Trophoblast cell (in vitro differentiated cells and primary cell): ENCODE measurements at regions not wholly inside any gene's neighbourhood (a gene's known extent, or its start where the extent isn't known, plus 50 kb on each side); places are given as distances from the start of the nearest gene placed in this dataset.

Experiments used
- DNase-seq, 2 donors: peaks; one replicate each; pipeline ENCODE4 v3.0.0-alpha.2; 2016
- H2AFZ ChIP-seq: 2 replicates; pipeline ENCODE4 v1.6.1; 2013; ENCODE audit warnings: low read length, moderate library complexity, mild to moderate bottlenecking; ENCODE audit not compliant: insufficient read depth, poor library complexity
- H2AK5ac ChIP-seq: 2 replicates; pipeline ENCODE4 v1.6.1; 2013; ENCODE audit warnings: mild to moderate bottlenecking, low read length
- H2BK120ac ChIP-seq: 2 replicates; pipeline ENCODE4 v1.6.1; 2013; ENCODE audit warnings: low read length, mild to moderate bottlenecking, moderate library complexity; ENCODE audit not compliant: insufficient read depth, poor library complexity
- H2BK12ac ChIP-seq: 2 replicates; pipeline ENCODE4 v1.6.1; 2013; ENCODE audit warnings: mild to moderate bottlenecking, low read length, moderate library complexity
- H2BK5ac ChIP-seq: 2 replicates; pipeline ENCODE4 v1.6.1; 2013; ENCODE audit warnings: low read length, low read depth, moderate library complexity, mild to moderate bottlenecking; ENCODE audit not compliant: poor library complexity
- H3K14ac ChIP-seq: 2 replicates; pipeline ENCODE4 v1.6.1; 2013; ENCODE audit warnings: mild to moderate bottlenecking, low read length
- H3K18ac ChIP-seq: 2 replicates; pipeline ENCODE4 v1.6.1; 2013; ENCODE audit warnings: mild to moderate bottlenecking, low read length
- H3K23ac ChIP-seq: 2 replicates; pipeline ENCODE4 v1.6.1; 2013; ENCODE audit warnings: low read length
- H3K27ac ChIP-seq: 2 replicates; pipeline ENCODE4 v1.5.1; 2013; ENCODE audit warnings: low read depth, mild to moderate bottlenecking, inconsistent platforms, low read length, moderate library complexity
- H3K27me3 ChIP-seq: 2 replicates; pipeline ENCODE4 v1.6.1; 2013; ENCODE audit warnings: inconsistent platforms, mild to moderate bottlenecking, low read length, moderate library complexity; ENCODE audit not compliant: insufficient read depth
- H3K36me3 ChIP-seq, 2 experiments: 1 replicate in 1 of 2; 2 replicates in 1 of 2; pipeline ENCODE4 v1.6.1; 2013; ENCODE audit warnings: low read length in 2 of 2, mild to moderate bottlenecking in 2 of 2, moderate library complexity in 1 of 2; ENCODE audit not compliant: insufficient read depth in 2 of 2, control insufficient read depth in 1 of 2
- H3K4ac ChIP-seq: 2 replicates; pipeline ENCODE4 v1.6.1; 2013; ENCODE audit warnings: low read depth, mild to moderate bottlenecking, low read length, moderate library complexity
- H3K4me1 ChIP-seq, 2 experiments: 1 replicate in 1 of 2; 2 replicates in 1 of 2; pipeline ENCODE4 v1.6.1; 2013; ENCODE audit warnings: low read length in 2 of 2, mild to moderate bottlenecking in 2 of 2, moderate library complexity in 1 of 2; ENCODE audit not compliant: insufficient read depth in 2 of 2, control insufficient read depth in 1 of 2
- H3K4me2 ChIP-seq: 2 replicates; pipeline ENCODE4 v1.6.1; 2013; ENCODE audit warnings: inconsistent platforms, mild to moderate bottlenecking, low read length, moderate library complexity
- H3K4me3 ChIP-seq: 2 replicates; pipeline ENCODE4 v1.5.1; 2013; ENCODE audit warnings: mild to moderate bottlenecking, low read depth, low read length, inconsistent platforms
- H3K79me1 ChIP-seq: one replicate; pipeline ENCODE4 v1.6.1; 2013; ENCODE audit warnings: low read length
- H3K79me2 ChIP-seq: 2 replicates; pipeline ENCODE4 v1.6.1; 2013; ENCODE audit warnings: low read length, mild to moderate bottlenecking; ENCODE audit not compliant: control insufficient read depth, insufficient read depth, poor library complexity
- H3K9ac ChIP-seq: 2 replicates; pipeline ENCODE4 v1.6.1; 2013; ENCODE audit warnings: mild to moderate bottlenecking, low read length
- H3K9me3 ChIP-seq: 2 replicates; pipeline ENCODE4 v1.6.1; 2013; ENCODE audit warnings: low read depth, mild to moderate bottlenecking, control low read depth, inconsistent platforms, low read length; ENCODE audit not compliant: insufficient read depth
- H4K12ac ChIP-seq: 2 replicates; pipeline ENCODE4 v1.6.1; 2013; ENCODE audit warnings: low read depth, mild to moderate bottlenecking, low read length, moderate library complexity
- H4K8ac ChIP-seq: 2 replicates; pipeline ENCODE4 v1.6.1; 2013; ENCODE audit warnings: low read depth, mild to moderate bottlenecking, low read length, moderate library complexity
- H4K91ac ChIP-seq: one replicate; pipeline ENCODE4 v1.6.1; 2013; ENCODE audit warnings: low read depth, mild to moderate bottlenecking, low read length, moderate library complexity
- WGBS: extraction: QIAGEN DNeasy Blood & Tissue Kit; methylation state at CpG from one replicate; pipeline ENCODE4 v1.1.7; 2013; ENCODE audit warnings: missing lambda C conversion rate; ENCODE audit not compliant: insufficient read length, insufficient coverage; ENCODE audit errors: extremely low coverage; 5-methylcytosine and 5-hydroxymethylcytosine counted together

DNA sequence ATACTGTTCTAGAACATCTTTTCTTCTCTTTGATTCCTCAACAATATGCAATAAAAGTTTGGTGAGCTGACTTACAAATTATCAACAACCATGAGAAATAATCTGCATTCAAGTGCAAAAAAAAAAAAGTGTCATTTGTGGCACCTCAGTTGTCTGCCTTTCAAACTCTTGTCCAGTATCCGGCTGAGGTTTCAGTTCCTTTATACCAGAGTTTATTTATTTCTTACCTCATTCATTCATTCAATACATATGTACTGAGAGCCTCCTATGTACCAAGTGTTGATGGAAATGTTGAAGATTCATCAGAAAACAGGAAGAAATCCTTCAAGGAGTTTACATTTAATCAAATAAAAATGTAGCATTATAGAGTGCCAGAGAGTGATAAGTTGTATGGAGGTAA lies 484.1 kb downstream of the RMST start:
- DNase-seq = no peak
- Histone ChIP-seq H3K9me3 (no peaks in the 10 kb centered on the region), H3K9ac (no peak overlapping the region), H3K27ac (no peak overlapping the region), H3K18ac (no peak overlapping the region), H4K12ac (no peak overlapping the region), H3K4me1 (no peaks in the 10 kb centered on the region), H3K4me2 (no peak overlapping the region), H2BK120ac (no peak overlapping the region), H3K79me2 (no peaks in the 10 kb centered on the region), H2BK5ac (no peak overlapping the region), H3K23ac (no peak overlapping the region), H3K14ac (no peak overlapping the region), H4K91ac (no peak overlapping the region), H2AFZ (no peak overlapping the region), H4K8ac (no peak overlapping the region), H3K4me3 (no peak overlapping the region), H3K27me3 (no peaks in the 10 kb centered on the region), H2BK12ac (no peak overlapping the region), H3K4ac (no peak overlapping the region), H3K79me1 (no peaks in the 10 kb centered on the region), H2AK5ac (no peak overlapping the region), H3K36me3 (no peaks in the 10 kb centered on the region)
- WGBS = no CpG with 5 or more reads among the region's 1 CpG

- no peak overlapping the region for H2AFZ ChIP-seq
- H4K8ac ChIP-seq = no peak overlapping the region
- no peak overlapping the region for H3K4me2 ChIP-seq
- H3K18ac ChIP-seq = no peak overlapping the region
- no peaks in the 10 kb centered on the region for H3K27me3 ChIP-seq
- no peak overlapping the region for H2AK5ac ChIP-seq
- no peak for DNase-seq
- no peak overlapping the region for H3K4ac ChIP-seq
- no peak overlapping the region for H3K27ac ChIP-seq
- no peak overlapping the region for H3K14ac ChIP-seq
- no peaks in the 10 kb centered on the region for H3K36me3 ChIP-seq
- no peak overlapping the region for H4K12ac ChIP-seq
- H2BK12ac ChIP-seq = no peak overlapping the region
- H3K79me2 ChIP-seq = no peaks in the 10 kb centered on the region
- H3K4me3 ChIP-seq = no peak overlapping the region
- no peaks in the 10 kb centered on the region for H3K9me3 ChIP-seq
- H3K9ac ChIP-seq = no peak overlapping the region
- H4K91ac ChIP-seq = no peak overlapping the region
- no CpG with 5 or more reads among the region's 2 CpGs for WGBS
- H3K23ac ChIP-seq = no peak overlapping the region
- no peaks in the 10 kb centered on the region for H3K79me1 ChIP-seq
- H2BK5ac ChIP-seq = no peak overlapping the region
- H2BK120ac ChIP-seq = no peak overlapping the region
- H3K4me1 ChIP-seq = no peaks in the 10 kb centered on the region
These were observed 486.0 kb downstream of the RMST start for GRCh38 chr12:97948591-97948990.

- no peak overlapping the region for H2AK5ac ChIP-seq
- no peaks in the 10 kb centered on the region for H3K27me3 ChIP-seq
- no peak for DNase-seq
- no peak overlapping the region for H2BK5ac ChIP-seq
- H3K9ac ChIP-seq = no peak overlapping the region
- H3K4me3 ChIP-seq = no peak overlapping the region
- H3K27ac ChIP-seq = no peak overlapping the region
- no peak overlapping the region for H3K14ac ChIP-seq
- H3K18ac ChIP-seq = no peak overlapping the region
- no peak overlapping the region for H4K8ac ChIP-seq
- H4K12ac ChIP-seq = no peak overlapping the region
- H3K9me3 ChIP-seq = no peaks in the 10 kb centered on the region
- no peak overlapping the region for H3K4ac ChIP-seq
- no peak overlapping the region for H3K23ac ChIP-seq
- no peaks in the 10 kb centered on the region for H3K36me3 ChIP-seq
- no peak overlapping the region for H2BK12ac ChIP-seq
- no peaks in the 10 kb centered on the region for H3K79me2 ChIP-seq
- H3K79me1 ChIP-seq = no peaks in the 10 kb centered on the region
- no peak overlapping the region for H2BK120ac ChIP-seq
- no peak overlapping the region for H4K91ac ChIP-seq
- no peaks in the 10 kb centered on the region for H3K4me1 ChIP-seq
- H2AFZ ChIP-seq = no peak overlapping the region
- no peak overlapping the region for H3K4me2 ChIP-seq
These were observed 488.6 kb downstream of the RMST start for GRCh38 chr12:97951239-97951638.

DNA sequence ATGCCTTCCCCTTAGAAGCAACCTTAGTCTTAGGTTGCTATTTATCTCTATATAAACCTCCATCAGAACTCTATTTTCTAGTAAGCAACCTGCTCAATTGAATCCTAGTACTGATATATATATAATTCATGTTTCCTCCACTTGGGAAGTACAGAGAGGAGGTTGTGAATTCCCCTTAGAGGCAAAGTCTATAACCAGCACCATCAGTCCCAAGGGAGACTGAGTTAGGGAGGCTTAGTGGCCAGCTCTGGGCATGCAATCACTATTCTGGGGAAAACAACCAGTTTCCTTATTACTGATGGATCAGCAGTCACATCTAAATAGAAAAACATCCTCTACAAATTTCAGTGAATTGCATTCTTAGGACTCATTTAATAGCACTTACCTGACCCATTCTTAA lies 489.1 kb downstream of the RMST start:
- Histone ChIP-seq H3K23ac (no peak overlapping the region), H3K9me3 (no peaks in the 10 kb centered on the region), H3K9ac (no peak overlapping the region), H3K36me3 (no peaks in the 10 kb centered on the region), H3K14ac (no peak overlapping the region), H2BK120ac (no peak overlapping the region), H3K4me1 (no peaks in the 10 kb centered on the region), H2AK5ac (no peak overlapping the region), H2BK5ac (no peak overlapping the region), H3K4ac (no peak overlapping the region), H3K27me3 (no peaks in the 10 kb centered on the region), H2BK12ac (no peak overlapping the region), H2AFZ (no peak overlapping the region), H4K12ac (no peak overlapping the region), H3K79me1 (no peaks in the 10 kb centered on the region), H4K8ac (no peak overlapping the region), H4K91ac (no peak overlapping the region), H3K4me3 (no peak overlapping the region), H3K79me2 (no peaks in the 10 kb centered on the region), H3K27ac (no peak overlapping the region), H3K18ac (no peak overlapping the region), H3K4me2 (no peak overlapping the region)
- no peak for DNase-seq

DNA sequence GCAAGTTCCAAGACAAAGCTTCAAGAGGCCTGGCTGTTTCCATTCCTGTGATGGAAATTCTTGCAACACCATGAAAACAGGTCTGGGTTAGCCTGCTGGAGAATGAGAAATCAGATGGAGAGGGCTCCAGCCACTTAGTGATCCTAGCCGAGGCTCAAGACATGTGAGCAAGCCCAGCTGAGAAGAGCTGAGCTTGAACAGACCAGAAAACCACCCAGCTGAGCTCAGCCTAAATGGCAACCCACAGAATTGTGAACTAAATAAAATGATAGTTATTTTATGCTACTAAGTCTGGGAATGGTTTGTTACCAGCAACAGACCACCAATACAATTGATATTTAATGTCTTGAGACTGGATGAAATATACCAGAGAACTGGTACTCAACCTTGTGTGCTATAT lies 494.5 kb downstream of the RMST start:
- Histone ChIP-seq H2BK120ac (no peak overlapping the region), H3K4ac (no peak overlapping the region), H3K79me2 (no peaks in the 10 kb centered on the region), H4K8ac (no peak overlapping the region), H3K18ac (no peak overlapping the region), H3K79me1 (no peaks in the 10 kb centered on the region), H2BK12ac (no peak overlapping the region), H3K4me2 (no peak overlapping the region), H3K9me3 (peaks cover 1% of the 10 kb centered on the region), H3K27ac (no peak overlapping the region), H2AK5ac (no peak overlapping the region), H3K23ac (no peak overlapping the region), H2AFZ (no peak overlapping the region), H3K14ac (no peak overlapping the region), H3K9ac (no peak overlapping the region), H2BK5ac (no peak overlapping the region), H3K27me3 (no peaks in the 10 kb centered on the region), H3K4me3 (no peak overlapping the region), H4K91ac (no peak overlapping the region), H3K36me3 (no peaks in the 10 kb centered on the region), H3K4me1 (no peaks in the 10 kb centered on the region), H4K12ac (no peak overlapping the region)
- WGBS = no CpG with 5 or more reads among the region's 1 CpG
- DNase-seq = no peak
